Omental fat pad (tissue), 3 donors: ENCODE measurements at regions not wholly inside any gene's neighbourhood (a gene's known extent, or its start where the extent isn't known, plus 50 kb on each side); places are given as distances from the start of the nearest gene placed in this dataset.

Experiments used
- ATAC-seq: fragments of 150-250 bp; one replicate; pipeline ENCODE4 v1.9.1; 2016; ENCODE audit warnings: mild to moderate bottlenecking, moderate library complexity; ENCODE audit not compliant: low FRiP score
- DNase-seq: peaks from one replicate; pipeline ENCODE4 v3.0.0-alpha.2; 2019; ENCODE audit warnings: low spot score
- TF ChIP-seq, protein P1 (sequence below), 3 donors: fragments of 450-650 bp; IDR thresholded peaks; one replicate each; pipeline ENCODE4 v1.5.1; 2016 to 2017; ENCODE audit warnings: antibody characterized with exemption in 3 of 3, mild to moderate bottlenecking in 3 of 3, moderate library complexity in 2 of 3

DNA sequence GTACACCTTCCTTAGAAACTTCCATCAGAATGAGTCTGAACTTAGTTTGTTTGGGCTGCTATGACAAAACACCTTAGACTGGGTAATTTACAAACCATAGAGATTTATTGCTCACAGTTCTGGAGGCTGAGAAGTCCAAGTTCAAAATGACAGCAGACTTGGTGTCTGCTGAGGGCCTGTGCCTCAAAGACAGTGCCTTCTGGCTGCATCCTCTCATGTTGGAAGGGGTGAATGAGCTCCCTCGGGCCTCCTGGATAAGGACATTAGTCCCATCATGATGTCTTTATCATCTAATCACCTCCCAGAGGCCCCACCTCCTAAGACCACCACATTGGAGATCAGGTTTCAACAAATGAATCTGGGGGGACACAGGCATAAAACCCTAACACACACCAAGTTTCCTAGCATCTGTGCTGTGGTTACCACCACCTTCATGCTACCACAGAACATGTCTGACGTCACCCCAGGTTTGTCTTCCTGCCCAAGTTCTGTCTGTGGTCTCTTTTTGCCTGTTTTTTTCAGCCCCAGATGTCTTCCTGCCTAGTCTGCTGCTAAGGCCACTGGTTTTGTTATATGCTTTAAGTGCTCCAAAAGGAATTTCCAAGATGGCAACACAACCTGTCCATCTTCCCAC, 150.9 kb upstream of the COBL start:
- TF ChIP-seq, protein P1, sequence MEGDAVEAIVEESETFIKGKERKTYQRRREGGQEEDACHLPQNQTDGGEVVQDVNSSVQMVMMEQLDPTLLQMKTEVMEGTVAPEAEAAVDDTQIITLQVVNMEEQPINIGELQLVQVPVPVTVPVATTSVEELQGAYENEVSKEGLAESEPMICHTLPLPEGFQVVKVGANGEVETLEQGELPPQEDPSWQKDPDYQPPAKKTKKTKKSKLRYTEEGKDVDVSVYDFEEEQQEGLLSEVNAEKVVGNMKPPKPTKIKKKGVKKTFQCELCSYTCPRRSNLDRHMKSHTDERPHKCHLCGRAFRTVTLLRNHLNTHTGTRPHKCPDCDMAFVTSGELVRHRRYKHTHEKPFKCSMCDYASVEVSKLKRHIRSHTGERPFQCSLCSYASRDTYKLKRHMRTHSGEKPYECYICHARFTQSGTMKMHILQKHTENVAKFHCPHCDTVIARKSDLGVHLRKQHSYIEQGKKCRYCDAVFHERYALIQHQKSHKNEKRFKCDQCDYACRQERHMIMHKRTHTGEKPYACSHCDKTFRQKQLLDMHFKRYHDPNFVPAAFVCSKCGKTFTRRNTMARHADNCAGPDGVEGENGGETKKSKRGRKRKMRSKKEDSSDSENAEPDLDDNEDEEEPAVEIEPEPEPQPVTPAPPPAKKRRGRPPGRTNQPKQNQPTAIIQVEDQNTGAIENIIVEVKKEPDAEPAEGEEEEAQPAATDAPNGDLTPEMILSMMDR (IDR thresholded peaks at IDR 0.05): no peak
- ATAC-seq (no peak), DNase-seq (no peak)

DNA sequence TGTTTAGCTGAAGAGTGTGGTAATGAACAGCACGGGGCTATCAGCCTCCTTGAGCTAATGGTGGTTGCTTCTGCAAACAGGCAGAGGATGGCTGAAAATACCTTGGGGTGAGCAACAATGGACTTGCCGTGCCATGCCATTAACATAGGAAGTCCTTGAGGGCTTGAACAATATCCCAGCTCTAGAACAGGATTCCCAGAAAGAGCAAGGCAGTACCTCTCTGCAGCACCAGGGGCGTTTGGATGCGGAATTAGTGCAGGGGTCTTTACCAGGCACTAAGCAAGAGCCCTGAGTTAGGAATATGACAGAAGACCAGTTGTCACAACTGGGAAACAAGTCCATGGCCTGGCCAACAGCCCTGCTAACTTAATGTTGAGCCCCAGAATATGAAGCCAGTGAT, 143.2 kb upstream of the COBL start:
- no peak for DNase-seq
- TF ChIP-seq, protein P1 (IDR thresholded peaks at IDR 0.05): no peak
- no peak for ATAC-seq

DNA sequence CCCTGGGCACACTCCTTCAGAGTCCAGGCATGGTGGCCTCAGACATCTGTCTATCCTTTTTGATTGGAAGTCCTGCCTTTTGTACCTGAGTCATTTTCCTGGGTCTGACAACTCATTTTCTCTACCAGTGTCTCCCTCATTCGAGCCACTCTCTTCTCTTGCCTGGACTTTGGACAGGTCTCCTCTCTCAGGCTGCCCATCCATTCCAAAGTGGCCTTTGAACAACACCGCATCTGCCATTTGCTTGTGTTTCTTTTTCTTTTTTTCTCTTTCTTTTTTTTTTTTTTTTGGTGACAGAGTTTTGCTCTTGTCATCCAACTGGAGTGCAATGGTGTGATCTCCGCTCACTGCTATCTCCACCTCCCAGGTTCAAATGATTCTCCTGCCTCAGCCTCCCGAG, 142.1 kb upstream of the COBL start:
- no peak for DNase-seq
- no peak for ATAC-seq
- TF ChIP-seq, protein P1 (IDR thresholded peaks at IDR 0.05): no peak

DNA sequence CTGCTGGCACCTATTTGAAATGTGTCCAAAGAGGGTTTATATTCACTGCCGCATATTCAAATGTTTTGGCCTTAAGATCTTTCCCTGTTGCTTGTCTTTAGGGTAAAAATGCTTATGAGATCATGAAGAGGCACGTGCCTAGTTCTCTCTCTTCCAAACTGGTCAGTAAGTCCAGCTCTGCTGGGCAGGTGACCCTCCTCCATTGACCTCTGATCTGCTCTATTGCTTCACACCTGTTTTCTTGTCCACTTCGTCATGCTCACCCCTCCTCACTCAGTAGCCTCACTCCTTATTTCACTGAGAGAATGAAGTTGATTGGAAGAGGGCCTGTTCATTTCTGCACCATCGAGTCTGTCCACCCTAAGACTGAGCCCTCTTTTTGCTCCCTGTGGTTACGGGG, 140.5 kb upstream of the COBL start:
- TF ChIP-seq, protein P1 (IDR thresholded peaks at IDR 0.05): no peak
- DNase-seq (no peak), ATAC-seq (no peak)

DNA sequence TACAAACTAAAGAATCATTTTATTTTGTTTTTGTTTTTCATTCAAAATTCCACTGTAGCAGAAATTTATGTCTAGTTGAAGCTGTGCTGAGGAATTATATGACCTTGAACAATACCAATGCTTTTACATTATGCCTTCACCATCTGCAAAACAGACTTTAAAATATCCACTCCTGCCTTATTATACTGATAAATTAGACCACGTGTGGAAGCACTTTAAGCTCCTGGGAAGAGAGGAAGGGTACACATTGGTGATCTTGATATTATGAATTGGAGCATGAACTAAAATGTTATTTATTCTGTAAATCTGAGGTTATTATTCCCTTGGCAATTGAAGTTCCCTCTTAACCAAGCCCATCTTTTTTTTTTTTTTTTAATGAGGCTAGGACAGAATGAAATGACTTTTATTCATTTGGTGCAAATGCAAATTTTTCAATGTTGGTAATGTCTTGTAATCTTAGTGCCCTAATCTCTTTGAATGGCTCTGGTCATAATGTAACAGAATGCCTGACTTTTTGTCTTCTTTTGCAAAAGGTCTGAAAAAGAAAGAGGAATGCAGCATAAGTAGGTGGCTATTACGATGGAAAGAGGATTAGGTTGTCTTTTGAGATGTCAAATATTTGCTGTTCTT, 139.9 kb upstream of the COBL start:
- DNase-seq: no peak

DNA sequence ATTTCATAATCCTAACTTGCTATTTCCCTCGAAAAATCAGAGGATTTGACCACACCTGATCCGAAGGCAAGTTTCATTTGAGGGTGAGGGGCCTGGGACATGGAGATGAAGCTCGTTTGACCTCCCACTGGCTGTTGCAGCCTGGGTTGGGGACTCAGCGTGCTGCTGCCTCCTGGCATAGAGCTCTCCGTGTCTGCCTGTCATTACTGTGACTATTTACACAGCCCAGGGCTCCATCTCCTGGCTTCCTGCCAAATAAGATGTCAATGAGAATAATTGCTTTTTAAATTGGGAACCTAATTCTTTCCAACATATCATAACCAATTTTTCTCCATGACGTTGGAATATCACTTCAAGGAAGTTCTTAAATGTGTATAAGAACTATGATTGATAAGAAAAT, 139.3 kb upstream of the COBL start:
- ATAC-seq (no peak), DNase-seq (no peak)
- TF ChIP-seq, protein P1 (IDR thresholded peaks at IDR 0.05): no peak

More for the DNA sequence above, 139.9 kb upstream of the COBL start:
- TF ChIP-seq, protein P1 (IDR thresholded peaks at IDR 0.05): no peak
- no peak for ATAC-seq

DNA sequence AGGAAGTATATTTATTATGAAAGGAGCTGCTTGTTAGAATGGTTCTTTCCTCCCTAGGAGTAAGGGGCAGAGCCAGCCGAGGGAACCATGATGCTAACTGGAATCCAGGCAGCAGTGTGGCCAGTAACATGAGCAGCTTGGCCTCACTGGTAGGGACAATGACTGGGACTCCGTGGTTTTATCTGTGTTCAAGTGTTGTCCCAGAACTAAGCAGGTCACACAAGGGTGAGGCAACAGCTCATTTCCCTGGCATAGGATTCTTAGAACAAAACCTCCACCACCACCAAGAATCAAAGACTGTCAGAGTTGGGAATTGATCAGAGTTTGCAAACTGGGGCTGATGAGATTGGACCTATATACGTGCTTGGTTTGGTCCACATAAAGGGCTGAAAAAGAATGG, 138.9 kb upstream of the COBL start:
- TF ChIP-seq, protein P1 (IDR thresholded peaks at IDR 0.05): no peak
- no peak for ATAC-seq
- no peak for DNase-seq
